ENCODE measurements at regions not wholly inside any gene's neighbourhood (a gene's known extent, or its start where the extent isn't known, plus 50 kb on each side); places are given as distances from the start of the nearest gene placed in this dataset.
"Not testable (repeated sequence)": the region's sequence is repeated elsewhere in the genome, so short reads cannot be mapped to it uniquely, and the experiment has no call there.

GRCh38 chr2:67166511-67166910 is 230.6 kb upstream of the ETAA1 start:
- not testable (repeated sequence) for TF ChIP-seq CTCF (IDR thresholded peaks at IDR 0.05 in 2 of 3, conservative IDR thresholded peaks at IDR 0.05 in 1 of 3; ENCODE audit: control insufficient read depth in 2 of 3, extremely low read depth in 1 of 3, insufficient read depth in 1 of 3, low read depth in 3 of 3, low read length in 3 of 3); TCF7 (IDR thresholded peaks at IDR 0.05; ENCODE audit: borderline replicate concordance); EED (IDR thresholded peaks at IDR 0.05; ENCODE audit: low read depth); E4F1 (IDR thresholded peaks at IDR 0.05; ENCODE audit: borderline replicate concordance, partially characterized antibody); POLR2A (IDR thresholded peaks at IDR 0.05; ENCODE audit: low read depth, low read length); EZH2 (IDR thresholded peaks at IDR 0.05; ENCODE audit: borderline replicate concordance, control insufficient read depth, low read depth, low read length); TCF12 (IDR thresholded peaks at IDR 0.05; ENCODE audit: low read depth, low read length); RFX5 (IDR thresholded peaks at IDR 0.05; ENCODE audit: low read depth, low read length)

All from GM12878 (cell line).